B cell (primary cell): ENCODE measurements at regions not wholly inside any gene's neighbourhood (a gene's known extent, or its start where the extent isn't known, plus 50 kb on each side); places are given as distances from the start of the nearest gene placed in this dataset.

Source experiments
- ATAC-seq: fragments of 200-7000 bp; cut with Tn5 transposase; one replicate; pipeline ENCODE4 v1.10.0; 2021; ENCODE audit warnings: low read depth, mild to moderate bottlenecking, moderate number of reproducible peaks, moderate library complexity
- CTCF ChIA-PET: fragments of 350-600 bp; sonication (Branson Sonifier 250); formaldehyde crosslinking; loops from one replicate; lab custom pipeline; 2021; ENCODE audit warnings: antibody characterized with exemption, inconsistent platforms; lab: Charles Lee
- POLR2A ChIA-PET: fragments of 350-600 bp; sonication (Branson Sonifier 250); formaldehyde crosslinking; loops from one replicate; lab custom pipeline; 2021; ENCODE audit warnings: antibody characterized with exemption; lab: Charles Lee
- DNase-seq: peaks from one replicate; pipeline ENCODE4 v3.0.0; 2013
- H2AFZ ChIP-seq: 2 replicates; pipeline ENCODE4 v1.6.1; 2012; ENCODE audit warnings: mild to moderate bottlenecking, low read depth, low read length; ENCODE audit not compliant: insufficient read depth, poor library complexity, severe bottlenecking
- H3K27ac ChIP-seq, 2 donors: 1 replicate in 1 of 2; 2 replicates in 1 of 2; pipeline ENCODE4 v1.5.1; 2012 to 2013; ENCODE audit warnings: low read length in 2 of 2, mild to moderate bottlenecking in 2 of 2, moderate library complexity in 1 of 2
- H3K27me3 ChIP-seq, 4 experiments: fragments of 200-600 bp in 1 of 4; sonication (generic) in 1 of 4; replicated peaks in 1 of 4; 1 replicate in 2 of 4; 2 replicates in 2 of 4; pipeline versions ENCODE4 v1.6.1 to v1.7.0; 2013 to 2016; ENCODE audit warnings: low read length in 3 of 4, mild to moderate bottlenecking in 2 of 4, mixed read lengths in 1 of 4, moderate library complexity in 1 of 4; ENCODE audit not compliant: insufficient read depth in 4 of 4, control insufficient read depth in 3 of 4; ENCODE audit errors: control extremely low read depth in 1 of 4
- H3K36me3 ChIP-seq, 2 experiments: replicated peaks in 1 of 2; 1 replicate in 1 of 2; 2 replicates in 1 of 2; pipeline versions ENCODE4 v1.6.1 to v1.7.1; 2013; ENCODE audit warnings: low read length in 1 of 2; ENCODE audit not compliant: insufficient read depth in 2 of 2, control insufficient read depth in 1 of 2; ENCODE audit errors: control extremely low read depth in 1 of 2, extremely low read depth in 1 of 2
- H3K4me1 ChIP-seq, 2 donors: fragments of 200-600 bp in 1 of 2; sonication (generic) in 1 of 2; 1 replicate in 1 of 2; 2 replicates in 1 of 2; pipeline versions ENCODE4 v1.5.1 to v1.6.1; 2013 to 2017; ENCODE audit warnings: low read length in 2 of 2; ENCODE audit not compliant: control insufficient read depth in 2 of 2, insufficient read depth in 2 of 2
- H3K4me2 ChIP-seq: replicated peaks from 2 replicates; pipeline ENCODE3; 2012; ENCODE audit warnings: mild to moderate bottlenecking, low read depth, low read length; ENCODE audit not compliant: poor library complexity, severe bottlenecking
- H3K4me3 ChIP-seq, 5 experiments: fragments of 200-600 bp in 1 of 5; sonication (generic) in 1 of 5; 1 replicate in 3 of 5; 2 replicates in 2 of 5; pipeline versions ENCODE4 v1.5.1 to v1.7.0; 2011 to 2016; ENCODE audit warnings: low read length in 4 of 5, mild to moderate bottlenecking in 4 of 5, low read depth in 2 of 5, control low read depth in 1 of 5, moderate library complexity in 1 of 5; ENCODE audit not compliant: insufficient read depth in 1 of 5; ENCODE audit errors: control extremely low read depth in 1 of 5, extremely low read depth in 1 of 5
- H3K79me2 ChIP-seq: fragments of 200-600 bp; sonication (generic); one replicate; pipeline ENCODE4 v1.6.0; 2016; ENCODE audit warnings: low read length; ENCODE audit not compliant: control insufficient read depth, insufficient read depth
- H3K9ac ChIP-seq: fragments of 200-600 bp; sonication (generic); 2 replicates; pipeline ENCODE4 v1.6.1; 2017; ENCODE audit warnings: mild to moderate bottlenecking, low read length, moderate library complexity
- H3K9me3 ChIP-seq, 3 donors: one replicate each; pipeline versions ENCODE4 v1.6.1 to v1.7.1; 2013; ENCODE audit warnings: low read length in 2 of 3; ENCODE audit not compliant: control insufficient read depth in 2 of 3, insufficient read depth in 1 of 3; ENCODE audit errors: control extremely low read depth in 1 of 3
- H4K20me1 ChIP-seq: 2 replicates; pipeline ENCODE4 v1.6.0; 2012; ENCODE audit warnings: mild to moderate bottlenecking, low read length; ENCODE audit not compliant: insufficient read depth, control insufficient read depth, poor library complexity, severe bottlenecking
- H3K27ac Mint-ChIP-seq: one replicate; pipeline ENCODE4 v1.8.0; 2021; ENCODE audit warnings: mixed read lengths
- H3K27me3 Mint-ChIP-seq: one replicate; pipeline ENCODE4 v1.8.0; 2021; ENCODE audit warnings: mixed read lengths
- H3K4me1 Mint-ChIP-seq: one replicate; pipeline ENCODE4 v1.8.0; 2021; ENCODE audit warnings: mixed read lengths
- H3K4me3 Mint-ChIP-seq: one replicate; pipeline ENCODE4 v1.8.0; 2021; ENCODE audit warnings: mixed read lengths
- H3K9me3 Mint-ChIP-seq: one replicate; pipeline ENCODE4 v1.8.0; 2022; ENCODE audit warnings: mixed read lengths; ENCODE audit not compliant: insufficient read depth
- CTCF ChIP-seq: fragments of 200-600 bp; IDR thresholded peaks from one replicate; pipeline ENCODE4 v1.8.0; 2022; ENCODE audit warnings: antibody characterized with exemption, mild to moderate bottlenecking
- EZH2 ChIP-seq: IDR thresholded peaks from 2 replicates; pipeline ENCODE4 v1.6.1; 2012; ENCODE audit warnings: borderline replicate concordance, low read depth, mild to moderate bottlenecking, moderate library complexity, low read length; ENCODE audit not compliant: insufficient read depth, poor library complexity, severe bottlenecking
- WGBS: methylation state at CpG from one replicate; pipeline ENCODE4 v1.1.5; 2013; ENCODE audit warnings: missing lambda C conversion rate; ENCODE audit not compliant: insufficient coverage; 5-methylcytosine and 5-hydroxymethylcytosine counted together
- intact Hi-C: fragments of 100-400 bp; cut with micrococcal nuclease; formaldehyde crosslinking; loops from one replicate; pipeline ENCODE4 v1.10.0; 2022

DNA sequence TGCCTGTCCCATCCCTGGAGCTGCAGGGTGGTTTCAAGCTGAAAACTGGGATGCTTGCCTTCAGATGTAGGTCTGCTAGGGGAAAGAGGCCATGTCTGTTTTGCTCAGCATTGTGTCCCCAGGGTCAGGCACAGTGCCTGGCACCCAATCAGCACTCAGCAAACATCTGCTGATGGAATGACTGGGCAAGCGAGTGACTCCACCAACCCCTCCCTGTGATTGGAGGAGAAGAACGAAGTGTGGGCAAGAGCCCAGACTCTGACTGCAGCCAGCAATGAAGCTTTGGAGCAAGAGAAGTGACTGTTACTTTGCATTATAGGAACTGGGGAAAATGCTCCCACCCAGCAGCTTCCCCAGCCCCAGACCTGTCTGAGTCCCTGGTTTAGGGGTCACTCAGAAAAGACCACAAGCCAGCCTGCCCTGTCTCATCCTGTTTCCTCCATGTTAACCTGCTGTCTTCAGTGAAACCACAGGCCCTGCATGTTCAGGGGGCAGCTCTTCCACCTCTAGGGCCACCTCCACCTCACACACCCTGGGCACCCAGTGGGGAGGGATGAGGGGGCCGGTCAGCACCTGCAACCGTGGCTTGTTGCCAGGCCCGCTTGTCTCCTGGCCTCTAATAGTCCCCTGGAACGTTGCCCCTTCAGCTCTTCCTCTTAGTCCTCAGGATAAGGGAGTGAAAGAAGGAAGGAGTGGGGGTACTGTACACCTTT lies 147.4 kb downstream of the TRIM29 start:
- no peak overlapping the region for H3K27ac Mint-ChIP-seq
- H3K36me3 ChIP-seq, result no peaks in the 10 kb centered on the region
- POLR2A ChIA-PET, result no interaction called here
- no peak overlapping the region for H3K4me3 Mint-ChIP-seq
- no peak overlapping the region for H2AFZ ChIP-seq
- no peak for ATAC-seq
- H3K4me3 ChIP-seq, result no peak overlapping the region
- H3K27me3 ChIP-seq, result no peaks in the 10 kb centered on the region
- H3K79me2 ChIP-seq, result no peaks in the 10 kb centered on the region
- TF ChIP-seq CTCF (no peak), EZH2 (no peak)
- H4K20me1 ChIP-seq, result no peaks in the 10 kb centered on the region
- H3K4me1 ChIP-seq, result no peaks in the 10 kb centered on the region
- peaks cover 28% of the 10 kb centered on the region for H3K27me3 Mint-ChIP-seq
- no peak overlapping the region for H3K27ac ChIP-seq
- no peak overlapping the region for H3K9ac ChIP-seq
- H3K9me3 ChIP-seq, result no peaks in the 10 kb centered on the region
- WGBS, result no CpG with 5 or more reads among the region's 6 CpGs
- no peak overlapping the region for H3K4me2 ChIP-seq
- CTCF ChIA-PET, result no interaction called here
- no peak for DNase-seq
- intact Hi-C loops, result no loop called here
- H3K4me1 Mint-ChIP-seq, result no peaks in the 10 kb centered on the region
- no peaks in the 10 kb centered on the region for H3K9me3 Mint-ChIP-seq

- H3K9me3 ChIP-seq, result no peaks in the 10 kb centered on the region
- no peak overlapping the region for H3K9ac ChIP-seq
- ATAC-seq (no peak), DNase-seq (no peak)
- H3K27ac Mint-ChIP-seq, result no peak overlapping the region
- intact Hi-C loops, result no loop called here
- WGBS, result 83% methylated on average over 11 of the region's 16 CpGs
- no peak overlapping the region for H3K4me2 ChIP-seq
- POLR2A ChIA-PET, result no interaction called here
- H3K4me1 ChIP-seq, result no peaks in the 10 kb centered on the region
- TF ChIP-seq EZH2 (no peak), CTCF (no peak)
- no peaks in the 10 kb centered on the region for H3K4me1 Mint-ChIP-seq
- peaks cover 0 to 3% (median 0%) of the 10 kb centered on the region in 4 experiments for H3K27me3 ChIP-seq
- H3K79me2 ChIP-seq, result no peaks in the 10 kb centered on the region
- no peaks in the 10 kb centered on the region for H3K36me3 ChIP-seq
- no peak overlapping the region for H3K4me3 Mint-ChIP-seq
- H3K4me3 ChIP-seq, result no peak overlapping the region
- no peak overlapping the region for H2AFZ ChIP-seq
- H4K20me1 ChIP-seq, result no peaks in the 10 kb centered on the region
- H3K27ac ChIP-seq, result no peak overlapping the region
- H3K9me3 Mint-ChIP-seq, result no peaks in the 10 kb centered on the region
- CTCF ChIA-PET, result no interaction called here
- peaks cover 29% of the 10 kb centered on the region for H3K27me3 Mint-ChIP-seq
These were observed 148.6 kb downstream of the TRIM29 start for GRCh38 chr11:119989159-119989821.
